Prostate gland (tissue), 2 donors: ENCODE measurements at regions not wholly inside any gene's neighbourhood (a gene's known extent, or its start where the extent isn't known, plus 50 kb on each side); places are given as distances from the start of the nearest gene placed in this dataset.

Source experiments
- CTCF ChIP-seq, 4 experiments: fragments of 200-600 bp in 2 of 4; fragments of 450-650 bp in 2 of 4; sonication (generic) in 2 of 4; IDR thresholded peaks; 1 replicate in 3 of 4; 2 replicates in 1 of 4; pipeline ENCODE4 v1.5.1; 2016 to 2019; ENCODE audit warnings: antibody characterized with exemption in 4 of 4, mild to moderate bottlenecking in 2 of 4, moderate library complexity in 2 of 4
- POLR2A ChIP-seq: fragments of 450-650 bp; IDR thresholded peaks from one replicate; pipeline ENCODE4 v1.6.1; 2016; ENCODE audit warnings: antibody characterized with exemption, mild to moderate bottlenecking

GRCh38 chr5:69043655-69043996 is 50.2 kb upstream of the SLC30A5 start:
- no peak for TF ChIP-seq POLR2A
- TF ChIP-seq CTCF (IDR thresholded peaks at IDR 0.05) = no peak
